MCF 10A (cell line): ENCODE measurements at regions not wholly inside any gene's neighbourhood (a gene's known extent, or its start where the extent isn't known, plus 50 kb on each side); places are given as distances from the start of the nearest gene placed in this dataset.

Experiments
- BruUV-seq: library from RNA; stranded (reverse); fragments of 400-500 nt; replicated peaks from 2 replicates; lab custom pipeline; 2021; lab: Mats Ljungman, UMichigan
- CTCF ChIA-PET: fragments of 300-600 bp; sonication (Branson Sonifier 250); formaldehyde crosslinking; extraction: SDS; loops from one replicate; lab custom pipeline; 2021; ENCODE audit warnings: antibody characterized with exemption, inconsistent platforms; lab: Yijun Ruan, JAX
- POLR2A ChIA-PET: fragments of 300-600, 350-650 bp; sonication (Branson Sonifier 250); formaldehyde crosslinking; extraction: SDS; loops from one replicate; lab custom pipeline; 2020; ENCODE audit warnings: antibody characterized with exemption, inconsistent platforms; lab: Yijun Ruan, JAX
- DNase-seq: peaks from one replicate; pipeline ENCODE4 v3.0.0-alpha.2; 2018; ENCODE audit not compliant: unreplicated experiment
- H3K27ac Mint-ChIP-seq: one replicate; pipeline ENCODE4 v1.8.0; 2022; ENCODE audit warnings: mild to moderate bottlenecking, low read depth, mixed read lengths; ENCODE audit not compliant: unreplicated experiment
- H3K27me3 Mint-ChIP-seq: one replicate; pipeline ENCODE4 v1.8.0; 2022; ENCODE audit warnings: mixed read lengths; ENCODE audit not compliant: insufficient read depth, unreplicated experiment
- H3K36me3 Mint-ChIP-seq: one replicate; pipeline ENCODE4 v1.8.0; 2022; ENCODE audit warnings: mild to moderate bottlenecking, moderate library complexity, mixed read lengths; ENCODE audit not compliant: insufficient read depth, unreplicated experiment
- H3K4me1 Mint-ChIP-seq: one replicate; pipeline ENCODE4 v1.8.0; 2022; ENCODE audit warnings: mixed read lengths; ENCODE audit not compliant: insufficient read depth, unreplicated experiment
- H3K4me3 Mint-ChIP-seq: one replicate; pipeline ENCODE4 v1.8.0; 2022; ENCODE audit warnings: mild to moderate bottlenecking, moderate library complexity, mixed read lengths; ENCODE audit not compliant: unreplicated experiment
- H3K9me3 Mint-ChIP-seq: one replicate; pipeline ENCODE4 v1.8.0; 2022; ENCODE audit warnings: mixed read lengths; ENCODE audit not compliant: unreplicated experiment
- CTCF ChIP-seq: fragments of 200-600 bp; IDR thresholded peaks from one replicate; pipeline ENCODE4 v1.8.0; 2022; ENCODE audit warnings: antibody characterized with exemption, mild to moderate bottlenecking; ENCODE audit not compliant: unreplicated experiment
- intact Hi-C: fragments of 100-400 bp; cut with micrococcal nuclease; formaldehyde crosslinking; loops from 2 replicates; pipeline ENCODE4 v1.14.1; 2022

GRCh38 chr4:124437853-124438495 lies 274.6 kb downstream of the ANKRD50 start:
- Mint-ChIP-seq H3K4me3 (peak overlapping the region; percentile 3), H3K4me1 (peaks cover 38% of the 10 kb centered on the region), H3K9me3 (no peaks in the 10 kb centered on the region), H3K27ac (peak overlapping the region; percentile 29), H3K27me3 (no peaks in the 10 kb centered on the region), H3K36me3 (no peaks in the 10 kb centered on the region)
- no TSS peak for BruUV-seq
- intact Hi-C loops = no loop called here
- ChIA-PET CTCF (no interaction called here), POLR2A (interaction anchor here (0.7 to 1.4 kb wide), 4 partner anchors 11 to 274 kb away, joined by 3 to 5 read pairs (median 3); partner anchors contain the start of gene ANKRD50)
- no peak for TF ChIP-seq CTCF
- no peak for DNase-seq

GRCh38 chr4:124445071-124445470 lies 267.5 kb downstream of the ANKRD50 start:
- DNase-seq = no peak
- Mint-ChIP-seq H3K27ac (no peak overlapping the region), H3K4me1 (peaks cover 9% of the 10 kb centered on the region), H3K27me3 (no peaks in the 10 kb centered on the region), H3K36me3 (no peaks in the 10 kb centered on the region), H3K9me3 (peaks cover 22% of the 10 kb centered on the region), H3K4me3 (no peak overlapping the region)
- TF ChIP-seq CTCF = no peak
- POLR2A ChIA-PET = no interaction called here
- intact Hi-C loops = no loop called here
- BruUV-seq = no TSS peak
- CTCF ChIA-PET = no interaction called here

GRCh38 chr4:124449881-124450280 lies 262.7 kb downstream of the ANKRD50 start:
- no peak for TF ChIP-seq CTCF
- H3K36me3 Mint-ChIP-seq = no peaks in the 10 kb centered on the region
- POLR2A ChIA-PET = interaction anchor here (0.9 kb wide), 2 partner anchors 12 to 116 kb away, joined by 3 read pairs; no protein-coding TSS in a partner anchor
- H3K9me3 Mint-ChIP-seq = peaks cover 8% of the 10 kb centered on the region
- CTCF ChIA-PET = interaction anchor here (1.4 kb wide), 1 partner anchor 18 kb away, joined by 3 read pairs; no protein-coding TSS in a partner anchor
- no peak overlapping the region for H3K4me3 Mint-ChIP-seq
- H3K4me1 Mint-ChIP-seq = peaks cover 9% of the 10 kb centered on the region
- H3K27me3 Mint-ChIP-seq = no peaks in the 10 kb centered on the region
- peak overlapping the region; percentile 49 for H3K27ac Mint-ChIP-seq
- no peak for DNase-seq
- intact Hi-C loops = no loop called here
- BruUV-seq = no TSS peak

- Mint-ChIP-seq H3K27ac (no peak overlapping the region), H3K9me3 (peaks cover 8% of the 10 kb centered on the region), H3K27me3 (no peaks in the 10 kb centered on the region), H3K4me3 (no peak overlapping the region), H3K4me1 (peaks cover 9% of the 10 kb centered on the region), H3K36me3 (no peaks in the 10 kb centered on the region)
- ChIA-PET CTCF (interaction anchor here (0.6 kb wide), 1 partner anchor 289 kb away, joined by 3 read pairs; no protein-coding TSS in a partner anchor), POLR2A (no interaction called here)
- intact Hi-C loops = no loop called here
- BruUV-seq = no TSS peak
- no peak for DNase-seq
- no peak for TF ChIP-seq CTCF
Observed at GRCh38 chr4:124450851-124451250, 261.7 kb downstream of the ANKRD50 start.
